Neural progenitor cell (in vitro differentiated cells): ENCODE measurements at regions not wholly inside any gene's neighbourhood (a gene's known extent, or its start where the extent isn't known, plus 50 kb on each side); places are given as distances from the start of the nearest gene placed in this dataset.

Experiments used
- EZH2 ChIP-seq: fragments of 200-600 bp; sonication (generic); IDR thresholded peaks from 2 replicates; pipeline ENCODE4 v1.6.1; 2017; ENCODE audit warnings: antibody characterized with exemption, mild to moderate bottlenecking, moderate library complexity
- EZH2phosphoT487 ChIP-seq: fragments of 200-600 bp; sonication (generic); IDR thresholded peaks from 2 replicates; pipeline ENCODE4 v1.6.1; 2017; ENCODE audit warnings: antibody characterized with exemption
- TF ChIP-seq, protein P1 (sequence below): fragments of 200-600 bp; sonication (generic); IDR thresholded peaks from 2 replicates; pipeline ENCODE4 v1.5.1; 2017; ENCODE audit warnings: antibody characterized with exemption, mild to moderate bottlenecking

GRCh38 chr7:136502162-136502561 lies 366.3 kb upstream of the CHRM2 start:
- TF ChIP-seq EZH2 (no peak), EZH2phosphoT487 (no peak)
- TF ChIP-seq, protein P1, sequence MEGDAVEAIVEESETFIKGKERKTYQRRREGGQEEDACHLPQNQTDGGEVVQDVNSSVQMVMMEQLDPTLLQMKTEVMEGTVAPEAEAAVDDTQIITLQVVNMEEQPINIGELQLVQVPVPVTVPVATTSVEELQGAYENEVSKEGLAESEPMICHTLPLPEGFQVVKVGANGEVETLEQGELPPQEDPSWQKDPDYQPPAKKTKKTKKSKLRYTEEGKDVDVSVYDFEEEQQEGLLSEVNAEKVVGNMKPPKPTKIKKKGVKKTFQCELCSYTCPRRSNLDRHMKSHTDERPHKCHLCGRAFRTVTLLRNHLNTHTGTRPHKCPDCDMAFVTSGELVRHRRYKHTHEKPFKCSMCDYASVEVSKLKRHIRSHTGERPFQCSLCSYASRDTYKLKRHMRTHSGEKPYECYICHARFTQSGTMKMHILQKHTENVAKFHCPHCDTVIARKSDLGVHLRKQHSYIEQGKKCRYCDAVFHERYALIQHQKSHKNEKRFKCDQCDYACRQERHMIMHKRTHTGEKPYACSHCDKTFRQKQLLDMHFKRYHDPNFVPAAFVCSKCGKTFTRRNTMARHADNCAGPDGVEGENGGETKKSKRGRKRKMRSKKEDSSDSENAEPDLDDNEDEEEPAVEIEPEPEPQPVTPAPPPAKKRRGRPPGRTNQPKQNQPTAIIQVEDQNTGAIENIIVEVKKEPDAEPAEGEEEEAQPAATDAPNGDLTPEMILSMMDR, result no peak
